NCI-H226 (cell line): ENCODE measurements at regions not wholly inside any gene's neighbourhood (a gene's known extent, or its start where the extent isn't known, plus 50 kb on each side); places are given as distances from the start of the nearest gene placed in this dataset.

Source experiments
- DNase-seq: peaks from one replicate; pipeline ENCODE4 v3.0.0-alpha.2; 2015

DNA sequence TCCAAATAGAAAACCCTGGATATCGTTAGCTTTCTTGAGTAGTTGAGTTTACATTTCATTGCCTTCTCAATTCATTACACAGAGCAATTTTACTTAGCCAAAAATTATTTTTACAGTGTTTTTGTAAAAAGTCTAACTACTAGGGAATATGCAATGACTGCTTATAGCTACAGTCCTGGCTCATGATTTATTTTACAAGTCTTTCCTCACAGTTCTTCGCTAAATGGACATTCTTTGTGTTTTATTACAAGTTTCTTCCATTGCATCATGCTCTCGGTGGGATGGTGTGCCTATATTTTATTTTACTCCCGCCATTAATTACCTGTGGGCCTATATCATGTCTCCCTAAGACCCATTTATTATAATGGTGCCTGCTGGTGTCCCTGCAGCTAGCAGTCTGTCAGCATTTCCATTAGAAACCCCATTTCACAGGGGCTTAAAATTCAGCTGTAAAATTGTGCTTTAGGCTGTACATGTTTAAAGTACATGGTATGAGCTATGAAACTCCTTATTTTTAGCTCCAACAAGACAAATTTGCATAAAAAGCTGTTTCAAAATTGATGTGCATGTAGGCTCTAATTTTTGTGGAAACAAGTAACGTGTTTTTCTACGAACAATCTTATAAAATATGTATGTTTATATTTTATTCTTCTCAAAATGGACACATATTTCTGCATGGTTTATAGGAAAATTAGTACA, 227.4 kb downstream of the SLC7A11 start:
- no peak for DNase-seq

DNA sequence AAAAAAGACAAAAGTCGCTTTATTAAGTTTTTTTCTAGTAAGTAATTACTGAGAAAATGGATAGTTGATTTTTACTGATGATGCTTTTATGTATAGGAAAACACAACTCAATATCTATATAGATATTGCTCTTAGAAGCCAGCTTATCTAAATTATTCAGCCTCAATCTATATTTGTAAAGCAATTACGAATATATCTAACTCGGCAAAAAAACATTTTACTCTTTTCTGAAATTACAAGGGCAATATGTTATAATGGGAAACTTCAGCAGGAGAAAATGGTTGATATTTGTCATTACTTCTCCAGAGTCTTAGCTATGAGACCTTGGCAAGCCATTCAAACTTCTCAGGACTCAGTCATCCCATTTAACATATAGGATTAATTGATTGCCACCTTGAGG, 228.5 kb downstream of the SLC7A11 start:
- no peak for DNase-seq

- DNase-seq, result no peak
Observed at GRCh38 chr4:138010639-138011038, 231.5 kb downstream of the SLC7A11 start.

GRCh38 chr4:138007572-138007971, 234.6 kb downstream of the SLC7A11 start:
- no peak for DNase-seq

DNA sequence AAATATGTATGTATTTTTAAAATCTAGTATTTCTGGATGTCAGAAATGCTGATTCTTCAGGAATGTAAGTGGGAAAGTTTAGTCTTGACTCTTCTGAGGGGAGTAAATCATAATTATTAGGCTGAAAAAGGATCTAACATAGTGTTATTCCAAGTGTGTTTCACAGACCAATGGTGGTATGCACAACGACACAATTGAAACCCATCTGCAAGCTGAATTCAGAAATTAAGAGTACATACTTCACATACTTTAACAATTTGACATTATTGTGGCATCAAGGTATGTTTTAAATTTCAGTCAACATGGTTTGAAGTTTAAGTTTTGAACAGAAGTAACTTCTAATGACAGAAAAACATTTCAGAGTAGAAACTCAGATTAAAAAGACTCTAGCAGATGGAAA, 236.7 kb downstream of the SLC7A11 start:
- no peak for DNase-seq

- DNase-seq, result no peak
Observed at GRCh38 chr4:138003248-138003647, 238.9 kb downstream of the SLC7A11 start.

DNA sequence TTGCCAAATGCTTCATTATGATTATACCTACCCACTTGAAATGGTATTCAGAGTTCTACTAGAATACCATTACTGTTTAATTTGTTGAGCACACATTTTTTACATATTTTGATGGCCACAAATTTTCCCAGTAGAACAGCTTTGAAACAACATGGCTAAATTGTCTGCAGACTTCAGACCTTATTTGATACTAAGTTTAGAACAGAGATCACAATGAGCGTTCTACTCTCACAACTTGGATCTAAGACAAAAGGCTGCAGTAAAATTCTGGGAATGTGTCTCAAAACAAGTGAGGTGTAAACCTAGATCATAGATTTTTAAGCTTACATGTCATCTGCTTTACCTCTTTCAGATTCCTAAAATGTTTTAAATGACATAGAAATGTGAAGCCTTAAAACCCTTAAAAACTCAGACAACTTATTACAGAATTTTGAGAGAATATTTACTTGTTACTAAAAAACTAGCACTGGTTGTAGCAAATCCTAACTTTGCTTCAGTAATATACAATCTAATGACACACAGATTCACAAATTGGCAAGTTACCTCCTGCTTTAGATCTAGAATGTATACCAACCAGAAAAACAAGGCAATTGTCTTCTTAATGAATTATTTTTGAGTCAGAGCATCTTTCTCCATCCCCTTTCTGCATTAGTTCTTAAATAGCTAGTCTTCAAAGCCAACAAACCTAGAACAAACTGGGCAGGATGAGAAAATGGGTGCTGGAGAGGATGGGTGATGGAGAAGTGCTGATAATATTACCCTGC, 243.3 kb downstream of the SLC7A11 start:
- DNase-seq, result no peak

- no peak for DNase-seq
Observed at GRCh38 chr4:137997496-137997895, 244.7 kb downstream of the SLC7A11 start.

DNA sequence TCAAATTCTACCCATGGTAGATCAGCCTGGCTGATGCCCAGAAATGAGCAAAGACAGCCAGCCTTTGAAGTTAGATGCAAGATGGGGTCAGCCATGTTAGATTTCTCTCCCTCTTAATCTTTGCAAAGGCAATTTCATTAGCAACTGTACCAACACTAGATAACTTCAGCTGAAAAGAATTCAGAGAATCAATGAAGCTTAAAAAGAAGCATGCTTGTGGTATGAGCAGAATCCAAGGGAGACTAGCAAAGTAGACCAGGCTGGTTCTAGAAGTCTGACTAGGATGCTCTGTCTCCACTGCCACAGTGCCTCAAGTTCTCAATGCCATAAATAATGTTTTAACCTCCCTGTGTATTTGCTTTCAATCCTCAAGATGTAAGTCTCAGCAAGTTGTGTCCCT, 247.3 kb downstream of the SLC7A11 start:
- peak; percentile 15 for DNase-seq

DNA sequence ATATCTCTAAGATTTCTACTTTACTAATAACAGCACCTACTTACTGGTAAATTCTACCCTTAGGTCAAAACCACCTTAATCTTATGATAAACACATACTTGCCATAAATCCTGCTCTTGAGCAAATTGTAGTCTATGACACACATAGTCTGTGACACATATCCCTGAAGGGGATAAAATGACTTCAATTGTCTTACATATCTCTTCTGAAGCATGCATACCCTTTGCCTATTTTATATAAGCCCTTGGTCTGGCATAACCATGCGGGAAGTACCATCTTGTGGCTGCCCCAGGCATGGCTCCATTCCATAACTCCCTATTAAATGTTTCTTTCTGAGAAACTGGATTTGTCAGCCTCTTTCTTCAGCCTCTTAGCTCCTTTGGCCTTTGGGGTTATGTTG, 248.9 kb downstream of the SLC7A11 start:
- DNase-seq, result no peak

- peak; percentile 33 for DNase-seq
Observed at GRCh38 chr4:137981277-137981676, 260.9 kb downstream of the SLC7A11 start.

DNA sequence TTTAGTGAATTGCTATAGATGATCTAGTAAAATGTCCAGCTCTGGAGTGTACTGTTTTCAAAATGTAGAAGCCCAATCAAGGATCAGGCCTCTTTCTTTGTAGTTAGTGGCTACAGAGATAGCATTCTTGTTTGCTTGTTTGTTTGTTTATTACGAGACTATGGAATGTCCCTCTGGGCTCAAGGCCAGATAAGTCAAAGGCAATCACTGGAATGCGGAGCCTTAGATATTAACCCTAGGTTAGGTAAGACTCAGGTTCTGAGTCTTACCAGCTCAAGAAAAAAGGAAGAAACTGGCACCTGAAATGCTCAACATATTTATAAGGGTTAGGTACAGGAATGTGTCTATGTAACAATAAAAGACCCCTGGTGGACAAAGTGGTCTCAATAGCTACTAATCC, 261.5 kb downstream of the SLC7A11 start:
- DNase-seq, result no peak

DNA sequence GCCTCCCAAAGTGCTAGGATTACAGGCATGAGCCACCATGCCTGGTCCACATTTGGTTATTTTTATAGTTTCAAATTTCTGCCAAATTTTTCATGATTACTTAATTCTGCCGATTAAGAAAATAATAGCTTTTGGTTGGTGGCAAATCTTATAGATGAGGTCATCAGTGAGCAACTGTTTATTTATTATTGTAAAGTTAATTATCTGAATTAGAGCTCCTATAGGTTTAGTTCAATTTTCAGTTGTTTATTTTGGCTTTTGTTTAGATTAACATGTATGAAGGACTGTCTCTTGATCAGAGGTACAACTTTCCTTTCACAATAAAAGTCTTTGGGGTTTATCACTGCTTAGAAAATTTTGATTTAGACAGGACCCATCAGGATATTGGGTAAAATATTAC, 262.2 kb downstream of the SLC7A11 start:
- DNase-seq, result no peak

DNA sequence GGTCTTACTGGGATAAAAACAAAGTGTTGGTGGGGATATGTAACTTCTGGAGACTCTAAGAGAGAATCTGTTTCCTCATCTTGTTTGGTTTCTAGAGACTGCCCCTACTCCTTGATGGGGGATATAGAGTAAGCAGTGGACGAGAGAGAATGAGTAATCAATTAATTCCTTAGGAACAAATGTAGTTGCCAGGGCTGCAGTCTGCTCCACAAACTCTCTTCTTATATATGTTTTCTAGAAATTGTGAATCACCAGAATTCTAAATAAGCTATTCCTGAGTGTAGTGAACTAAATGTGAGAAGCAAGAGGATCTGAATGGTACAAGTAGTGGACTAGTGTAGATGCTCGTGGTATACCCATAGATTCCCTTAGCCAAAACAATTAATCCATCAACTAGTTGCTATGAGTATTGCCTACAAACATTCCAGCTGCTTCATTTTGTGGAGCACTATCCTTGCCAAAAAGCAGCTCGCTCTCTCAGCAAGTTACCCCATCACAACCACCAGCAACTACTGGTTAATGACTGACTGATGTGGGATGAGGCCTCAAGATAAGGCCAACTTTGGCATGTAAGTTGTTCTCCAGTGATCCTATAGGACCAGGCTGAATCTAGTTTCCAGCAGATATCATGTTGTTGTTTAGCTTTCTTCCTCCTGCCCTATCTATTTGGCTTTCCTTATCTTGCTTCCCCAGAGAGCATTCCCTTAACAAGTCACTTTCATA, 273.0 kb downstream of the SLC7A11 start:
- peak; percentile 84 for DNase-seq

- DNase-seq, result no peak
Observed at GRCh38 chr4:137967480-137968190, 274.5 kb downstream of the SLC7A11 start.

DNA sequence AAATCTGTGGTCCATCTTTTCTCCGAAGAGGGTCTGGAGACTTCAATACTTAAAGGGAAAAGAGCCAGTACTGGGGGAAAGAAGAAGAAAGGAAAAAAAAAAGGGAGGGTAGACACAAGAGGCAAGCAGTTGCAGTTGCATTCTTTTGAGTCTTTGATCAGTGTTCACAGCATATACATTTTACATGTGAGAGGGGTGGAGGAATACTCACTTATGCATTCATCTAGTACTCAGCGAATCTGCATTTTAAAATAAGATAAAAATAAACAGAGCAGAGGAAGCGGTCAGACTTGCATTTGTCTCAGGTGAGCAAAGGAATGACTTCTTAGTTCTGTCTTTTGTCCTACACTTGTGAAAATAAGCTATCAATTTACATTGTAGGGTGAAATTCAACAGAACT, 275.6 kb downstream of the SLC7A11 start:
- DNase-seq, result no peak

GRCh38 chr4:137961051-137961438, 281.1 kb downstream of the SLC7A11 start:
- peak; percentile 95 for DNase-seq

GRCh38 chr4:137960371-137961050, 281.6 kb downstream of the SLC7A11 start:
- DNase-seq, result peak; percentile 79

- no peak for DNase-seq
Observed at GRCh38 chr4:137957806-137958205, 284.3 kb downstream of the SLC7A11 start.

DNA sequence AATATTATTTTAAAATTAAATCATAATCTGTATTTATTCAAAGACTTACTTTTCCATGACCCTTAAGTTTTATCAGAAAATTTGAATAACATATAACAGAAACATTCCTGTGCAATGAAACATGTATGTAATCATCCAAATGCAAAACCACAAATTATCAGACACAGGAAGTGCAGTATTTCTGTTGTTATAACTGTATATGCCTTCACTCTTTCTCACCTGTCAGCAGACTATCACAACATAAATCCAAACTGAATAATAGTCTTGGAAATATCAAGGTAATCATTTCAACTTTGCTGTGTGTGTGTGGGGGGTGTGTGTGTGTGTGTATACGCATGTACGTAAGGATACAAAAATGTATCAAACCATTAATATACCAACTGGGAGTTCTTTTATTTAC, 285.9 kb downstream of the SLC7A11 start:
- peak; percentile 54 for DNase-seq

GRCh38 chr4:137955595-137955994, 286.6 kb downstream of the SLC7A11 start:
- no peak for DNase-seq

GRCh38 chr4:137952116-137952515, 290.0 kb downstream of the SLC7A11 start:
- DNase-seq, result no peak

- no peak for DNase-seq
Observed at GRCh38 chr4:137950286-137950685, 291.9 kb downstream of the SLC7A11 start.
